Spinal cord (tissue), 9 donors: ENCODE measurements at regions not wholly inside any gene's neighbourhood (a gene's known extent, or its start where the extent isn't known, plus 50 kb on each side); places are given as distances from the start of the nearest gene placed in this dataset.

Source experiments
- DNase-seq, 6 donors: peaks; one replicate each; pipeline versions ENCODE4 v3.0.0 to v3.0.0-alpha.2; 2013 to 2015; ENCODE audit warnings: low spot score in 6 of 6, low read depth in 4 of 6
- H3K27ac ChIP-seq: one replicate; pipeline ENCODE4 v1.5.1; 2013; ENCODE audit warnings: low read depth, low read length, control low read depth
- H3K27me3 ChIP-seq: one replicate; pipeline ENCODE4 v1.6.1; 2013; ENCODE audit warnings: low read length; ENCODE audit not compliant: control insufficient read depth, insufficient read depth
- H3K36me3 ChIP-seq: one replicate; pipeline ENCODE4 v1.6.1; 2013; ENCODE audit warnings: low read length; ENCODE audit not compliant: control insufficient read depth, insufficient read depth
- H3K4me1 ChIP-seq: one replicate; pipeline ENCODE4 v1.6.1; 2013; ENCODE audit warnings: low read length; ENCODE audit not compliant: control insufficient read depth, insufficient read depth
- H3K4me3 ChIP-seq: one replicate; pipeline ENCODE4 v1.5.1; 2013; ENCODE audit warnings: low read depth, low read length, control low read depth
- H3K9me3 ChIP-seq: one replicate; pipeline ENCODE4 v1.6.1; 2013; ENCODE audit warnings: low read length; ENCODE audit not compliant: control insufficient read depth, insufficient read depth
- WGBS: methylation state at CpG from one replicate; pipeline ENCODE4 v1.1.5; 2013; ENCODE audit warnings: missing lambda C conversion rate; ENCODE audit not compliant: insufficient coverage; 5-methylcytosine and 5-hydroxymethylcytosine counted together
- donor health status: healthy.

GRCh38 chr9:119060629-119061385 lies 308.4 kb downstream of the BRINP1 start:
- Histone ChIP-seq H3K36me3 (no peaks in the 10 kb centered on the region), H3K4me3 (no peak overlapping the region), H3K4me1 (no peaks in the 10 kb centered on the region), H3K9me3 (no peaks in the 10 kb centered on the region), H3K27me3 (no peaks in the 10 kb centered on the region), H3K27ac (no peak overlapping the region)
- no CpG with 5 or more reads among the region's 2 CpGs for WGBS
- no peak for DNase-seq

DNA sequence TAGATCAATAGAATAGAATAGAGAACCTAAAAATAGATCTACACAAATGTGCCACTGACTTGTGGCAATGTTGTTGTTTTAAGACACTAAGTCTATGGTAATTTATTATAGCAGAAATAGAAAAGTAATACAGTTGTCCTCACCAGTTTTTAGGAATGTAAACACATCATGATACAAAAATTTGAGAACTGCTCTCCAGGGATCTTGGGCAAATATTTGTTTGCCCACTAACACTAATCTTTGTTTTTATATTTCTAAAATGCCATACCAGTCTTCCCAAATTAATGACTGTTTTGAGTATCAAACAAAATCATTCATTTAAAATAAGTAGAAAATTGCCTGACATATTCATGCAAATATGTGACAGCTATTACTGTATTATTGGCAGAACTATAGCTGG lies 297.6 kb downstream of the BRINP1 start:
- Histone ChIP-seq H3K36me3 (no peaks in the 10 kb centered on the region), H3K9me3 (no peaks in the 10 kb centered on the region), H3K4me1 (no peaks in the 10 kb centered on the region), H3K27me3 (no peaks in the 10 kb centered on the region), H3K27ac (no peak overlapping the region), H3K4me3 (no peak overlapping the region)
- DNase-seq: no peak

DNA sequence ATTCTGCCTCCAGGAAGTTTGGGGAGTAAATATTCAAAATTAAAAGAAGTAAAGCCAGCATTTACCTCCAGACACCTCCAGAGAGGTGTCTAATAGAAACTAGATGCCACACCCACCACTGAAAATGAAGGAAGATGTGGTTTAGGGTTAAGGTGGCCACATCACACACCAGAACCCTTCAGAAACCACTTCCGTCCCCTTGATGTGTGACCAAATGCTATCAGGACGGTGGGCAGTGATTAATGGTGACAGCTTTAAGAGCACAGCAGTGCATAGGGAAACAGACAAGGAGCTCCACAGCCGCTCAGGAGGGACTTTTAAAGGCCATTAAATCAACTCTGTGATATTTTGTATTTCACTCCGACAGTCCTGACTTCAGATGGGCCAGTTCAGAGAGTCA lies 295.2 kb downstream of the BRINP1 start:
- WGBS: 57% methylated on average over 3 of the region's 4 CpGs
- Histone ChIP-seq H3K4me3 (no peak overlapping the region), H3K9me3 (no peaks in the 10 kb centered on the region), H3K36me3 (no peaks in the 10 kb centered on the region), H3K4me1 (no peaks in the 10 kb centered on the region), H3K27me3 (no peaks in the 10 kb centered on the region), H3K27ac (no peak overlapping the region)
- DNase-seq: no peak

DNA sequence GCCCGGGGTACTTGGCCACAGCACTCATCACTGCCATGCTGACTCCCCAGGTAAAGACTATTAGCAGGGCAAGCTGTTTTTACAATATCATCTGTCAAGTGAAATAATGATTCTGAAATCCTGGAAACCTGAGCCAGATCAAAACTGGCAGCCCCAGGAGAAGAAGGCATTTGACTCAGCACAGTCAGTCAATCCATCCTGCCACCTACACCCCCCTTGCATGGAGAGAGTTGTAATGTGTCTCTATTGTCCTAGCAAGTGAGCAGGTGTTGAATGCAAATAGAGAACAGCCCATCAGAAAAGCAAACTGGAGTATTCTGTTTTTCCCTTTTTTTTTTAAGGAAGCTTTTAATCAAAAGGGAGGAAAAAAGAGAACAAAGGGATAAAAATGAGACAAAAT lies 291.2 kb downstream of the BRINP1 start:
- WGBS: 67% methylated on average over 1 of the region's 1 CpG
- H3K4me1 ChIP-seq: no peaks in the 10 kb centered on the region
- no peaks in the 10 kb centered on the region for H3K27me3 ChIP-seq
- no peak overlapping the region for H3K27ac ChIP-seq
- H3K4me3 ChIP-seq: no peak overlapping the region
- H3K9me3 ChIP-seq: no peaks in the 10 kb centered on the region
- H3K36me3 ChIP-seq: no peaks in the 10 kb centered on the region
- DNase-seq: no peak

DNA sequence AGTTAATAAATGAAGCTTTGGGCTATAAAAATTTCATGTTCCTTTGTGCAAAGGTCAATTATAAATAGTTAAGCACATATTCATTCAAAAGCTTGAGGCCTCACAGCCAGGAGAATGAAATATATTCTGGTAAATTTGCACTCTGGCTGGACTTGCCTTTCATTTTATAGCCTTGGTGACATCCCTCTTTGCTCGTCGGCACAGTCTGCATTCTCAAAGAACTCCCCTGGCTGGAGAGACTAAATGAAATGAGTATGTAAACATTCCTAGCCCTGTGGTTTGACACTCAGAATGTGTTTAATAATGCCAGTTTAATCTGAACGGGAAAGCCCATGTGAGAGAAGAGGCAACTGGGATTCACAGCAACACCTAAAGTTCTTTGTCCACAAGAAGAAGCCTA lies 285.6 kb downstream of the BRINP1 start:
- Histone ChIP-seq H3K27me3 (no peaks in the 10 kb centered on the region), H3K4me3 (no peak overlapping the region), H3K9me3 (no peaks in the 10 kb centered on the region), H3K4me1 (no peaks in the 10 kb centered on the region), H3K36me3 (no peaks in the 10 kb centered on the region), H3K27ac (no peak overlapping the region)
- no CpG with 5 or more reads among the region's 3 CpGs for WGBS
- peak in 1 of 6 donors; percentile 49 for DNase-seq

GRCh38 chr9:119086590-119086989 lies 282.6 kb downstream of the BRINP1 start:
- H3K27me3 ChIP-seq: no peaks in the 10 kb centered on the region
- no peak overlapping the region for H3K4me3 ChIP-seq
- DNase-seq: no peak
- no peaks in the 10 kb centered on the region for H3K4me1 ChIP-seq
- no CpG with 5 or more reads among the region's 1 CpG for WGBS
- no peaks in the 10 kb centered on the region for H3K36me3 ChIP-seq
- H3K9me3 ChIP-seq: no peaks in the 10 kb centered on the region
- no peak overlapping the region for H3K27ac ChIP-seq

DNA sequence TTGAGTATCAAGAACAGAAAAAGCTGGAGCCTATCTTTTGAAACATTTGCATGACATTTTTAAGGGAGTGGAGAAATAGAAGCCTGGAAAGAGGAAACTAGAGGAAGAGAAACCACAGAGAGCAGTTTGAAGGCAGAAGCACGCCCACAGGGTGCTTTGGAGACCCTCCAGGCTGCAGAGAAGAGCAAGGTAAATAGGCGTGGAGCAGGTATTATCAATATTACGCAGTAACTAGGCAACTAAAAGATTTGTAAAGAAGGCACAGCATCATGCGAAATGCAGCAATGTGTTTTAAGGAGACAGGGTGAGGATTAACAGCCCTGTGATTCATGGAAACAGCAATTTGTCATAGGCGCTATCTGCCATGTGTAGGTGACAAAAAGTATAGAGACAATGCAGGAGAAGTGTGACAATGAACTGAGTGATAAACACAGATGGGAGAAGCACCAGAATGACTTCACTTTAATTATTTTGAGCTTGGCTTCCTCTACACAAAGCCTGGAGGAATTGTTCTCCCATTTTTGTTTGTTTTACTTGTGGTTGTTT lies 281.2 kb downstream of the BRINP1 start:
- WGBS: 78% methylated on average over 5 of the region's 5 CpGs
- H3K4me1 ChIP-seq: no peaks in the 10 kb centered on the region
- no peaks in the 10 kb centered on the region for H3K36me3 ChIP-seq
- peak in 1 of 6 donors; percentile 35 for DNase-seq
- H3K27ac ChIP-seq: no peak overlapping the region
- H3K27me3 ChIP-seq: no peaks in the 10 kb centered on the region
- no peaks in the 10 kb centered on the region for H3K9me3 ChIP-seq
- no peak overlapping the region for H3K4me3 ChIP-seq

DNA sequence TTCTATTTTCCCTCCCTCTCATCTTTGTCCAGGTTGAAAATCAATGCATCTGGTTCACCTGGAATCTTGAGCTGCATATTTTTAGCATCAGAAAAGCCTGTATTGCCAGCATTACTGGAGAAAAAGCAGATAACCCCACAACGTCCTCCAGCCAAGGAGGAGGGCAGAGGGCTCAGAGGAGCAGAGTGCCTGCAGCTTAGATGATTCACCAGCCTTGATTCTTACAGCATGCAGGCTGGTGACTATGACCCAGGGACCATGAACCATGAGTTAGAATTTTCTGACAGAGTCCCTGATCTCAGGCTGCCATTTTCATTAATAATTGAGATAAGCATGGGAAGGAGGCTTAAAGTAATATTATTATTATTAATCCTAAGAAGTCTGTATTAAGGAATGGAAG lies 278.2 kb downstream of the BRINP1 start:
- no peaks in the 10 kb centered on the region for H3K4me1 ChIP-seq
- 67% methylated on average over 1 of the region's 1 CpG for WGBS
- no peak for DNase-seq

GRCh38 chr9:119092125-119092524 lies 277.1 kb downstream of the BRINP1 start:
- Histone ChIP-seq H3K27ac (no peak overlapping the region), H3K9me3 (no peaks in the 10 kb centered on the region), H3K36me3 (no peaks in the 10 kb centered on the region), H3K4me1 (no peaks in the 10 kb centered on the region), H3K27me3 (no peaks in the 10 kb centered on the region), H3K4me3 (no peak overlapping the region)
- 100% methylated on average over 1 of the region's 5 CpGs for WGBS
- no peak for DNase-seq

More for the DNA sequence above, 278.2 kb downstream of the BRINP1 start:
- no peak overlapping the region for H3K27ac ChIP-seq
- H3K36me3 ChIP-seq: no peaks in the 10 kb centered on the region
- H3K27me3 ChIP-seq: no peaks in the 10 kb centered on the region
- no peak overlapping the region for H3K4me3 ChIP-seq
- no peaks in the 10 kb centered on the region for H3K9me3 ChIP-seq

- Histone ChIP-seq H3K4me1 (no peaks in the 10 kb centered on the region), H3K9me3 (no peaks in the 10 kb centered on the region), H3K4me3 (no peak overlapping the region), H3K36me3 (no peaks in the 10 kb centered on the region), H3K27ac (no peak overlapping the region), H3K27me3 (no peaks in the 10 kb centered on the region)
- DNase-seq: no peak
Measured at GRCh38 chr9:119094086-119094485, 275.1 kb downstream of the BRINP1 start.
